Dedifferentiated amniotic fluid mesenchymal stem cell (primary cell): ENCODE measurements at regions not wholly inside any gene's neighbourhood (a gene's known extent, or its start where the extent isn't known, plus 50 kb on each side); places are given as distances from the start of the nearest gene placed in this dataset.
"Not testable (repeated sequence)": the region's sequence is repeated elsewhere in the genome, so short reads cannot be mapped to it uniquely, and the experiment has no call there.

Experiments used
- DNase-seq: peaks from one replicate; pipeline ENCODE4 v3.0.0-alpha.2; 2016; ENCODE audit errors: extremely low spot score

DNA sequence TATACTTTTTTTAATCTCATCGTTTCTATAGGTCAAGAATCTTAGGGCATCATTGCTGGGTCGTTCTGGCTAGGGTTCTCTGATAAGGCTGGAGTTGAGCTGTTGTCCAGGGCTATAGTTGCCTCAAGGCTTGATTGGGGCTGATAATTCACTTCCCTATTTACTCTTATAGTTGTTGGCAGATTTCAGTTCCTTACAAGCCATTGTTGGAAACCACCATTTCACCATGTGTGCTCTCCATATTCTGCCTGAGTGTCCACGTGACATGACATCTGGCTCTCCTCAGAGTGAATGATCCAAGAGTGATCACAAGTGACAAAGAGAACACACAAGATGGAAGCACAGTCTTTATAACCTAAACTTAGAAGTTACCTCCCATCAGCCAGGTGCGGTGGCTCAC is 852.2 kb downstream of the EFNA5 start:
- DNase-seq: no peak

DNA sequence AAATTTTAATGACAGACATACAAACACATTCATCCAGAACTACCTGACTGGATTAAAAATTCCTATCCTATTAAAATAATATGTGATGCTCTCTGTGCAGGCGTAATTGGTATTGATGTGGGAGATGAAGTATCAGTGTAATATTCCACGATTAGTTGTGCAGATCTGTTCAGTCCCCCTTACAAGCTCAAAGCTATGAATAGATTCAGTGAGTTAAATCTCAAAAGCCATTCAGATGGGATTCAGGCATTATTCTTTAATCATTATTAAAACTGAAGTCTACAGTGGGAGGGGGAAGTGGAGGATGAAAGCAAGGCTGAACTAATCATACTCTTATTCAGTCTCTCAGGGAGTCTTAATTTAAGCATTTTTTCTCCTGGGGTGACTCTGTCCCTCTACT is 855.8 kb downstream of the EFNA5 start:
- DNase-seq: no peak

DNA sequence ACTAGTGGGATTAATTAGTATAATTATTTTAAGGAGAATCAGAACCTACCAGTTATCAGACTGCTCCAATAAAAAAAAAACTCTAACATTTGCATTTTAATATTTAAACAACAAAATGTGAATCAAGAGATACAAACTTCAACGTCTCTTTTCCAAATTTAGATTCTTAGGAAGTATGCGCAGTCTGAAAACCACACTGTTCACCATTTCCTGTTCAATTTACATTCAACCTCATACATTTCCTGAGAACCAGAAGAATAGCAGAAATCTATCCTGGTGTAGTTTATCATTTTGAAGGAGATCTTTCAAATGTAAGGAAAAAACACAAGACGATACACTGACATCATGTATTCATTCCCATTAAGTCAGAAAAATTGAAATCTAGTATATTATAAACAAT is 869.2 kb downstream of the EFNA5 start:
- DNase-seq: no peak

DNA sequence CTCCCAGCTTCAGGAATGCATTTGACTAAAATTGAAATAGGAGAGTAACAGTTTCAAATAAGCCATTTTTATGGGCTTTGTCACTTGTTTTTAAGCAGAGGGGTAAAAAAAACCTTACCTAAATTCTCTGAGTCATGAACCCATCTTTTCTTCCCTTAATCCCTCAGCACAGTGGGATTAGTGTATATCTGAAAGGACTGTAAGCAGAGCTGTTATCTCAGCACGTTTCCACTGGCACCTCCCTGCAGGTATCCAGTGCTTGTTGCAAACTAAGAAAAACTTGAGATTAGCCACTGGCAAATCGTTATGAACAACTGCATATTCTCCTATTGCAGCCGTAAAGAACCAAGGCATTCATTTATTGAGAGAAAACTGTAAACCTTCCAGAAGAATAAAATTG is 872.7 kb downstream of the EFNA5 start:
- no peak for DNase-seq

DNA sequence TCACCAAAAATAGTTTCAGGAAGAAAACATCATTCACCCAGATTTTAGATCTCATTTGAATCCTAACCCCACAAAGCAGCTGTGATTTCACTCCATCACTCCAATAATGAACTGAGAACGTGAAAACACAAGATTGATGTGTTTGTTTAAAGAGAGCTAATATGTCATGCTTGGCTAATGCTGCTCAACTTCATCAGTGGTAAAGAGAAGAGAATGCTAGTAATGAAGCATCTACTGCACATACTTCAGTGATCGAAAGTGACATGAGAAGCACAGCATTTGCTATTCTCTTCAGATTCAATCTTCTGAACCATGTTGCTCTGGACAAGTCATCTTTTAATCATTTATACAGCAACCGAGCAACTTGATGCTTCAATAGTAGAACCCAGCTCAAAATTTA is 874.7 kb downstream of the EFNA5 start:
- no peak for DNase-seq

DNA sequence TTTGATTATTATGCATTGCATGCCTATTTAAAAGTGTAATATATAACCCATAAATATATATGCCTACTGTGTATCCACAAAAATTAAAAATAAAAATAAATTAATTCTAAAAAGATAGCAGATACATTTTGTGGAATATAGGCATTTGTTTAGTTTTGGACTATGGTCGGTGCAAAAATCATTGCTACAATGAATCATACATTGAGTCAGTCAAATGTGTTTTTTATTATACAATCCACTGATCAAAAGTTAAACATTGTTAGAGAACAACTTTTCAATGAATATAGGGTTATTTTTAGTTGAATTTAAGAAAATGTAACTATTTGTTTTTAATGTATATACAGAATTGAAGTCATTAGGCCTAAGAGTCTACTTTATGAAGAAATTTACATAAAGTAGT is 885.9 kb downstream of the EFNA5 start:
- DNase-seq: peak; percentile 34

DNA sequence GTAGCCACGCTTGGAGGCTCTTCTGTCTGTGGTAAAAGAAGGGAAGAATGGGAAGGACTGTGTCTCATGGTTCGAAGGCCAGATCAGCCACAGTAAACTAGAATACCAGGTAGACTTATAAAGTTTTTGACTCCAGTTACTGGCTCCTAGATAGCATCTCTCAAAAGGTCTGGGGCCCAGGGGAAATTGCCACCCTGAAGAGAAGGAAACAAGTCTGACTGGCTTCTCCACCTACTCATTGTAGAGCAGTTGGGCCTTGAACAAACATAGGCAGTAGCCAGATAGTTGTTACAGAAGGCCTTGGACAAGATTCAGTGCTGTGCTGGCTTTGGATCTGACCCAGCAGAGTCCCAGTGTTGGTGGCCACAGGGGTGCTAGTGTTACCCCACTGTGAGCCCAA is 890.4 kb downstream of the EFNA5 start:
- DNase-seq: no peak

DNA sequence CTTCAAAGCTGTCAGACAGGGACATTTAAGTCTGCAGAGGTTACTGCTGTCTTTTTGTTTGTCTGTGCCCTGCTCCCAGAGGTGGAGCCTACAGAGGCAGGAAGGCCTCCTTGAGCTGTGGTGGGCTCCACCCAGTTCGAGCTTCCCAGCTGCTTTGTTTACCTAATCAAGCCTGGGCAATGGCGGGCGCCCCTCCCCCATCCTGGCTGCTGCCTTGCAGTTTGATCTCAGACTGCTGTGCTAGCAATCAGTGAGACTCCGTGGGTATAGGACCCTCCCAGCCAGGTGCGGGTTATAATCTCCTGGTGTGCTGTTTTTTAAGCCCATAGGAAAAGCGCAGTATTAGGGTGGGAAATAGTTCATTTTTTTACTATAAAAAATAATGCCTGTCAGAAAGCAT is 894.2 kb downstream of the EFNA5 start:
- not testable (repeated sequence) for DNase-seq

DNA sequence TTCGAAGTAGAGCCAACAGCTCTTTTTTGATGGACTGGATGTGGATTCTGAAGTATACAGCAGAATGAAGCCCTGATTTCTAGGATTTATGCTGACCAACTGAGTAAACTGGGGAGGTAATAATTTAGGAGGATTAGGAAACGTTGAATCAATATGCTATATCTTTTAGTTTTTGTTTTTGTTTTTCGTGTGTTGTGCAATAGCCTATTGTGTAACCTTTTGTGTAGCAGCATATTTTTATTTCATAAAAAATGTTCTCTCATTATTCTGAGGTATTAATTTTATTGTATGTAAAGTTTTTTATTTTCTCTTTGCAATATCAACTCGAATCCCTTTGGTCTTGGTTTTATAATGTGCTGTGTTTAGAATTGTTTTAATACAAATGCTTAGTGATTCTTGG is 902.3 kb downstream of the EFNA5 start:
- DNase-seq: no peak

DNA sequence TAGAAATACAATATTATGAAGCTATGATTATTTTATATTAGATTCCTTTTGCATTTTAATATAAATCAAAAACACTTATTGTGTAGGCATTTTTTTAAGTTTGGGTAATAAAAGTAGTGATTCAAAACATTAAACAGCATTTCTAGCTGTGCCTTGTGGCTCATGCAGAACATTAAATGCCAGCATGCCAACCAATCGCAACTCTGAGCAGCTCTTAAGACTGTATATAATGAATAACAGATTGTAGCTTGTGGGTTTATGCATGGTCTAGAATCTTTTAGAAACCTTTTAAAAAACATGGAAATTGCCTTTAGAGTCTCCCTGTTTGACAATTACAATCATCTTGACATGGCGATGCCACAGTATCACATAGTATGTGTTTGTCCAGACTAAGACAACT is 903.8 kb downstream of the EFNA5 start:
- peak; percentile 68 for DNase-seq

DNA sequence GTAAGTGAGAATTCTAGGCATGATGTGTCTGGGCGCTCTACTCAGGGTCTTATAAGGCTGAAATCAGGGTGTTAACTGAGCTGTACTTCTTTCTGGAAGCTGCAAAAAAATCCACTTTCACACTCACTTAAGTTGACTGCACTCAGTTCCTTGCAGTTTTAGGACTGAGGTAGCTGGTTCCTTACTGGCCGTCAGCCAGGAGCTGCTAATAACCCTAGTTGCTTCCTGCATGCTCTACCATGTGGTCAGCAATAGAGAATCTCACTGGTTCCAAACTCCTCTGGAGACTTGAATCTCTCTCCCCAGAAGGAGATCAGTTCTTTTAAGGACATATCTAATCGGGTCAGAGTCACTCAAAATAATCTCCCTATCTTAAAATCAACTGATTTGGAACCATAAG is 911.2 kb downstream of the EFNA5 start:
- DNase-seq: peak; percentile 21

DNA sequence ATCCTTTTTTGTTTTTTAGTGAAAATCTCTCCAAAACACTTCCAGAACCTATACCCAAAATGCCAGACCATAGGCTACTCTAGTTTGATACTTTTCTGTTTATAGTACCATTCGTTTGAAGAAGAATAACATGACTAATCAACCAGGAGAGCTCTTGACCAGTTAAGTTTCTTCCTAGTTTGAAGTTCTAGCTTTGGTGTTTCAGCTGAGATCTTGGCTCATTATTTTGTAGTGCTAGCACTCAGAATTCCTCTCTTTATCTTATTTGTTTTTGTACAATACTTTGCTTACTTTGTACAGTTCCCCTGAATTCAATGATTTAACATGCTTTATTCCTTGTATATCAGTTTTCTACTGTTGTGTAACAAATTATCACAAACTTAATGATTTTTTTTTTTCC is 911.6 kb downstream of the EFNA5 start:
- no peak for DNase-seq

DNA sequence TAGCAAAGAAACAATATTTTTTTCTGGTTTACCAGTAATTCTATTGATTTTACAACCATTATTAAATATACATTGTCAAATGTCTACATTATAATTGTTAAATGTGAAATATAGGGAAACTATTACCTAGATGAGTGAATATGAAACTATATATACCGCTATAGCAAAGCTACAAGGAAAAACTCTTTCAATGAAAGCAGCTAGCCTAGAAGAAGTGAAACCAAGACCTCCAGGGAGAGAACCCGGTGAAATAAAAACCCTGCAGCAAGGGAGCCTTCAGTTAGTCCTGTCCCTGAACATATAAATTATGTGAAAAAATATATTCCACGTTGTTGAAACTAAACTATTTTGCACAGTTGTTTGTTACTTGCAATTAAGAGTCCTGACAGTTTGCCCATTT is 913.1 kb downstream of the EFNA5 start:
- DNase-seq: no peak

DNA sequence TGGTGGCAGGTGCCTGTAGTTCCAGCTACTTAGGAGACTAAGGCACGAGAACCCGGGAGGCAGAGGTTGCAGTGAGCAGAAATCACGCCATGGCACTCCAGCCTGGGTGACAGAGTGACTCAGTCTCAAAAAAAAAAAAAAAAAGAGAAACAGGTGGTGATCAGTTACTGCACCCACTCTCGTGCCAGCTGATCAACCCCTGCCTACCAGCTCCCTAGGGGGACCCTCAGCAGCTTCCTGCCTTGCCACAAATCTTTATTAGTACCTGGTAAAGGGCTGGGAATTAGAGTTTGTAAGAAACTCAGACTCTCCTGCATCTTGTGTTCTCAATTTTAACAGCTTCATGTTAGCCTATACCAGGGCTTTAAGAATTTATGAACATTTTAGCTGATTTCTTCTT is 914.9 kb downstream of the EFNA5 start:
- DNase-seq: no peak

DNA sequence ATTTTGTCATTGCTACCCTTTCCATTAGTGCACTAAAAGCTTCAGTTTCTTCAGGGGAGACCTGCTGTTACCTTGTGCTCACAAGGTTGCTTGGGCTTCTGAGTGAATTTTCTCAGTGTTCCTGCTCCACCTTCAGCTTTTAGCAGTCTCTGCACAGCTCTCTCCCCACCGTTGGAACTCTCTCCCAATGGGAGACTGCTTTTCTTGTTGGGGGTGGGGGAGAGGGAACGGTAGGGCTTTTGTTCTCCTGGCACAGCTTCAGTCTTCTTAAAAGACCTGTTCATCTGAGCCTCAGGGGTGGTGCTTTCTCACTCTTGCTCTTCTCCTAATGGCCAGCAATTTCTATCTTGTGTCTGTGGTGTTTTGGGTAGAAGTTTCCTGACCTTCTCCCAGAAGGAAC is 915.7 kb downstream of the EFNA5 start:
- no peak for DNase-seq

DNA sequence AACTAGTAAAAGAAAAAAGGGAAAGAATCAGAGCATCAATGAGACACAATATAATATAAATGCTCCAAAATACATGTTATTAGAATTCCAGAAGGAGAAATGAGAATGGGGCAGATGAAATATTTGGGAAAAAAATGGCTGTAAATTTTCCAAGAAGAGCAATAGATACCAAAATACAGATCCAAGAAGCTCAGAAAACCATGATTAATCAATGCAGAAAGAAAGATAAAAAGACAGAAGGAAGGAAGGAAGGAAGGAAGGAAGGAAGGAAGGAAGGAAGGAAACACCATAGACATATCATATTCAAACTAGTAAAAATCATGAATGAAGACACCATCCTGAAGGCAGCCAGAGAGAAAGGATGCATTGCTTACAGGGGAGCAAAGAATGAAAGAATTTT is 920.9 kb downstream of the EFNA5 start:
- no peak for DNase-seq

DNA sequence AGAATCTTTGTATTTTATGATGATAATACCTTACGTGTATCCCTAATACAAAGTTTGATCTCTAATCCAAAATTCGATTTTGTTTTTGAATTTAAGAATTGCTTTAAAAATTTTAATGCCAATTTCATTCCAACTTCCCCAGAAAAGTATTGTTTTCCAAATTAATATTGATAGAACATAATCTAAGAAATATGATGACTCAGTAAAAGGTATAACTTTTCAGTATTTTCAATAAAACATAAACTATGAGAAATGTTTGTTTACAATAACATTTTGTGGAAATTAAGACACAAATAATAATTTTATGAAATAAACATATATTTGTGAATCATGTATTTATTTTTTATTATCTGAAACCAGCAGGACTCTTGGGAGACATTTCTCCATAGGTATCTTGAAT is 931.6 kb downstream of the EFNA5 start:
- no peak for DNase-seq

DNA sequence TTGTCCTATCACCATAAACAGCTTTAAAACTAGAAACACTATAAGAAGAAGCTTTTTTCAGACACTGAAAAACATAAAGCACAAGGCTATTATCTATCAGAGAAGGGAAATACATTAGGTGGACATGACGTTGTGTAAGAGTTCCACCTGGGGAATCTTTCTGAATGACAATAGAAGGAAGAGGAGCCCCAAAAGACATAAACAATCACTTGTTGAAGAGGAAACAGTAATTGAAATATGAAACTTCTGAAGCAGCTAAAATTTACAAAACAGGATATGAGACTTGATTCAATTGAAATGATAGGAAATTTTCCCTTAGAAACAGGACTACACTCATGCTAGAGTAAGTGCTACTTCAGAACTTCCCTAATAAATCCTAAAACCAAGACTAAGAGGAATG is 933.6 kb downstream of the EFNA5 start:
- DNase-seq: no peak

DNA sequence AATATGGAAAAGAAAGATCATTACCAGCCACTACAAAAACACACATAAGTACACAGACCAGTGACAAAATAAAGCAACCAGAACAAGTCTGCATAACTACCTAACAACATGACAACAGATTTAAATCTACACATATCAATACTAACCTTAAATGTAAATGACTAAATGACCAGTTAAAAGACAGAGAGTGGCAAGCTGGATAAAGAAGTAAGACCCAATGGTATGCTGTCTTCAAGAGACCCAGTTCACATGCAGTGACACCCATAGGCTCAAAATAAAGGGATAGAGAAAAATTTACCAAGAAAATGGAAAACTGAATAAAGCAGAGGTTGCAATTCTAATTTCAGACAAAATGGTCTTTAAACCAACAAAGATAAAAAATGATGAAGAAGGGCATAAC is 938.1 kb downstream of the EFNA5 start:
- no peak for DNase-seq

DNA sequence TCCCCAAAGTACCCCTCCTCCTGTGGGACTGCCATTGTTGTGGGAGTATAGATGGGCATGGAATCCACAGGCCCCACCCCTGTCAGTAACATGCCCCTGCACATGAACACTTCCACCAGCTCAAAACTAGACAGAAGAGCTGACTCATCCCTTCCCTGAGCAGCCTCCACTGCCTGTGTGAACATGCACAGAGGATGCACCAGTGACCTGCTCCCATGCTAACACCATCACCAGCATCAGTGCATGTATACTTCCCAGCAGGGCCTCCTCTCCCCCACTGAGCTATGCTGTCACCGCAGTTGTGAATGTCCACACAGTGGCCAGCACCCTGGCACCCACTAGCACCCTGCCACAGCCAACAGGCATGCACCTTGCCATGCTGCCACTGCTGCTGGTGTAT is 939.8 kb downstream of the EFNA5 start:
- no peak for DNase-seq

DNA sequence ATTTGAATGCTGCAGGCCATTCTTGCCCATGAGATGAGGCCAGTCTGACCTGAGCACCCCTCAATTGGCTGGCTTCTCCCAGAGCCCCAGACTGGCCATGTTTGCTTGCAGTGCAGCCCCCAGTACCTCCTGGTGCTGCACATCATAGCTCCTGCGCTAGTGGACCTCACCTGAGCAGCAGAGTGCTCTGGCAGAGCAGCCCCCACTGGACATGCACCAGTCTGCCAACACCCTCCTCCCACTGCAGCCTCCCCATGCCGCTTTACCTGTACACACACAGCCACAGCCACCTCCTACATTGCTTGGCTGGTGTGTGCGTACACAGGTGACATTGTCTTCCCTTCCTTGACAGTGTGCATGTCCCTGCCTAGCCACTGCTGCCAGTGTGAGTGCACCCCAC is 940.2 kb downstream of the EFNA5 start:
- no peak for DNase-seq

DNA sequence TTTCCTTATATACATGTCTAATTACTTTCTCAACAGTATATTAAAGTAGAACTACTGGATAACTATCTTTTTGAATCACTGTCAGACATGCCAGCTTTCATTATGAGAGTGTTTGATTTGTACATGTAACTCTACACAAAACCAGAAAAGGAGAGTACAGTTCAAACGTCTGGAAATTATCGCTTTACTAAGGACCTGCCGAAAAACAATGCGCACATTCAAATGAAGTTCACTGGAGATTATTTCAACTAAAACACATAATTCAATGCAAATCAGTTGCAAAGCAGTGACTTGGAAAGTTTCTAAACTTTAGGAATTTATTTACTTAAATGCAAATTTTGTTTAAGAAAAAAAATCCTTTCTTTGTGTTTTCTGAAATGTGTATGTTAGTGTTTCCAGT is 942.5 kb downstream of the EFNA5 start:
- DNase-seq: no peak

DNA sequence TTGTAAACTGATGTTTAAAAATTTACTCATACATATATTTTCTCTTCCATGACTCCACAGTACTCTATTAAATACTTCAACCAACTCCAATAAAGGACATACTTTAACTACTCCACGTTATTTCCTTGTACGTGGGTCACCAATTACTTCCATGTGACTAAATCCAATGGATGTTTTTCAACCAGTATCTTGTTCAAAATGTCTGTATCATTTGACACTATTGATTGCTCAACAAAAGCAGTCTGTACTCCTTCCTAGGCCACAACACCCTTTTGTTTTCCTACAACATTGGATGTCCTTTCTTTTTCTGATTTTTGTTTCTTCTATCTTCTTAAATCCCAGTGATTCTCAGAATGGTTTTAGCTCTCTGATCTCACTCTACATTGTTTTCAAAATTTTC is 943.7 kb downstream of the EFNA5 start:
- no peak for DNase-seq

DNA sequence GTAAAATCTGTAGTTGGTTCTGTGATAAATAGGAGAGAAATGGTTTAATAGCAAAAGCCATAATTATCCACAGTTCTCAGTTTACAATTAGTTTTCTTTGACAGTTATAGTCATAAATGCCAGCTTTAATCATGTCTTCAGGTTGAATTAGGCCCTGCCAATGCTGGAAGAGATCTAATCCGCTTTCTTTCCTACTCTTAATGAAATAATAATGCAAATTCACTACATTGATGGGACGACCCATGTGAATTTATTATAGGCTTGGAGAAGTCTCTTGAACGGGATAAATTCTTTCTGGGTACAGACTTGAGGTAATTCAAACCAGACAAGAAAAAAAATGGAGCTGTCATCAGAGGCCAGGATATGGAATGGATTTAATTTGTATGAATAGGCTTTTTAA is 950.4 kb downstream of the EFNA5 start:
- DNase-seq: no peak

DNA sequence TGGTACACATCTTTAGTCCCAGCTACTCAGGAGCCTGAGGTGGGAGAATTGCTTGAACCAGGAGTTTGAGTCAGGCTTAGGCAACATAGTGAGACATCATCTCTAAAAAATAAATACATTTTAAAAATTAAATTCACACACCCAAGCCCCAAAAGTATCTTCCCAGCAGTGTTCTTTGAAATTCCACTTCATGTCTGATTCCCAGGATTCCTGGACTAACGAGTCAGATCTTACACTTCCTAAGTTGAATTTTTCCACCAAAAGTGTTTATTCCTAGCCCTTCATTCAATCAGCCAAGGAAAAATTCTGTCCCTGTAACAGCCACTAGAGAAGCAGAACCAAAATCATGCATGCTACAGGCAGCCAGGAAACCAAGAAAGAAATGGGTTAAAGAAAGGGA is 970.9 kb downstream of the EFNA5 start:
- no peak for DNase-seq
